GM21723 (cell line): ENCODE measurements at regions not wholly inside any gene's neighbourhood (a gene's known extent, or its start where the extent isn't known, plus 50 kb on each side); places are given as distances from the start of the nearest gene placed in this dataset.

Experiments
- ATAC-seq: cut with Tn5 transposase; IDR thresholded peaks from one replicate; pipeline ENCODE4 v1.9.1; 2021; ENCODE audit warnings: mild to moderate bottlenecking, moderate library complexity; ENCODE audit not compliant: unreplicated experiment

DNA sequence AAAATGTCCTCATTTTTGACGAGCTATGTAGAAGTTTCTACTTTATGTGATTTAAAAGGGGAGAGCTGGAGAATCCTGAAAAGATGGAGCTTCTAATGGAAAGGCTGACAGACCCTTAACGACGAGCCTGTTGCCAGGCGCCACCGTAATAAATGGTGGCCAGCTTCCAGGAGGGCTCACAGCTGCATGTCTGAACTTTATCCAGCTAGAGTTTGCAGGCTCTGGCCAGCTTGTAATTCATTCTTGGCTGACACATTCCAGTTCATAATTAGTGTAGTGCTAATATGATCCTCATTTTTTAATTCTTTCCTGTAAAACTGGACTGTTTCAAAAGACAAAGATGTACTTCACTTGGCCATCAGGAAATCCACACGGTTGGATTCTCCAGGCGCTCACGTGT is 246.7 kb downstream of the GAS1 start:
- ATAC-seq, result no peak

DNA sequence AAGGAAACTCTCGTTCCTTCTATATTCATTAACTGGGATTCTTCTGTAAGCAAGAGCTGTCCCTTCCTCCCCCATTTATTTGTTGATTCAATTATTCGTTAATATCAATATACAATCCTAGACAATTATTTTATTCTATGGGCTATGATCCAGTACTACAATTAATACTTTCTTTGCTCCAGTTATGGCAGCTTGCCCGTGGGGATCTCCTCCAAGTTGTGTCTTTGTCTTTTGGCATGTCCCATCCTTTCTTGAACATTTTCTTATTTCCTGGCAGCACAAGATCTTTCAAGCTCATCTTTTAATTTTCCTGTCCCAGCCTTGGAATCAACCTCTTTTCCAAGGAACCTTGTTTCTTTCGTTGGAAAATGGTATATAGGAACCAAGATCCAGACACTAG is 249.3 kb downstream of the GAS1 start:
- ATAC-seq, result no peak

DNA sequence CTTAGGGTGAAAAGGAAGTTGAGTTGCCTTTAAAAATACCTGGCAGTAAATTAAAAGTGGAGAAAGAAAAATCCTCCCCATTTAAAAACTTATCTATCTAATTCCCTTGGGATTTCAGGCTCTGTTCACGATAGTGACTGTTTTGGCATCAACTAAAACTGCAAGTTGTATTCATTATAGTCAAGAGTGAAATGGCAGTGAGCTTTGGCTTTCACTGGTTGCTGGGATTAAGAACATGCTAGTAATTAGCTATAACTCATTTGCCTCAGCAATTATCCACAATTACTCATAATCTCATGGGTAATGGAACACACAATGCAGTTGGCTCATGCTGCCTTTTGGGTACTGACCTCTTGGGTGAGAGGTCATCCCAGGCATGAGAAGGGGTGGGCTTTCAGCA is 250.1 kb downstream of the GAS1 start:
- no peak for ATAC-seq

DNA sequence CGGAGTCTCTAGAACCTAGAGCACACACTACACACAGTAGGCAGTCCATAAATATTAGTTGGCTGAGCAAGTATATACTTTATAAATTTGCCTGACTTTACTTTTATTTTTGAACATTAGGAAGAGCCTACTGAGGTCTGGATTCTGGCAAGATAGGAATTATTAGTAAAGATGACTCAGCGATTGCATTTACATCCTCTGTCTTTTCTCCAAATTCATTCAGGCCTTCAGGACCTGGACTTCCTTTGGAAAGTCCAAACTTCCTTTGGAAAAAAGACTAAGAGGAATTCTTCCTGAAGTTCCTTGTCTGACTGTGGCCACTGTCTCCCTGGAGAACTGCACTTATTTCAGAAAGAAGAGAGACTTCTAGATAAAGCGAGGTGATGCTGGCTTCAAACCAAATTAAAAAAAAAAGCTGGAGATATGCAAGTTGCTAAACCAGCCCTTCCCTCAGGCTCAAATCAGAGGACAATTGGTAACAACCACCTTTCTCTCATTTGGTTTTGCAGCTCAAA is 251.3 kb downstream of the GAS1 start:
- ATAC-seq, result no peak

DNA sequence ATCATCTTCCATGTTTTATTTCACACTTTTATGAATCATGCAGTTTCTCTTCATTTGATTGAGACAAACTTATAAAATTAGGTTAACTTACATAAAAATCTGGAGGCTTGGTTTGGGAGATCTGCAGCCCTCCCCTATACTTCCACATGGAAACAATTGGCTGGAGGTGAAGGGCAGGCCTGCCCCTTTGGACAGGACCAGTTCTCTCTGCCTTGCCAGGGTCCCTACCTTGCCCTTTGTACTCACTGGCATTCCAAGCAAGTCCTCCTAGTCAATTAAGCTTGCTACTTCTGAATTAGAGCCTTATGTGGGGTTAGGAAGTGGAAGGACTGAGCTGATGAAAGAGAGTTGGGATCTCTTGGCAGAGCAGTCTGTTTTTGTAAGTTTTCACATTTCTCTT is 257.3 kb downstream of the GAS1 start:
- ATAC-seq, result no peak

DNA sequence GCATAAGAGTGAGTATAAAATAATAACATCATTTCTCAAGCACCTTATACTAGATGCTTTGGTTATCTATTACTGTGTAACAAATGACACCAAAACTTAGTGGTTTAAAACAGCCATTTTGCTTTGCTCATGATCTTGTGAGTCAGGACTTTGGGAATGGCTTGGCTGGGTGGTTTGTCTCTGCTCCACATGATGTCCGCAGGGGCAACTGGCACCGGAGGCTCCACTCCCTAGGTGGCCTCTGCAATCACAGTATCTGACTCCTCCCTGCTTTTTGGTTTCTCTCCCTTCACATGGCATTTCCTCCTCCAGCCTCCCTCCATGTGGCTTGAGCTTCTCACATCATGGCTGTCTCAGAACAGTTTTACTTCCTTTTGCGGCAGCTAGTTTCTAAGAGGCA is 259.5 kb downstream of the GAS1 start:
- no peak for ATAC-seq

DNA sequence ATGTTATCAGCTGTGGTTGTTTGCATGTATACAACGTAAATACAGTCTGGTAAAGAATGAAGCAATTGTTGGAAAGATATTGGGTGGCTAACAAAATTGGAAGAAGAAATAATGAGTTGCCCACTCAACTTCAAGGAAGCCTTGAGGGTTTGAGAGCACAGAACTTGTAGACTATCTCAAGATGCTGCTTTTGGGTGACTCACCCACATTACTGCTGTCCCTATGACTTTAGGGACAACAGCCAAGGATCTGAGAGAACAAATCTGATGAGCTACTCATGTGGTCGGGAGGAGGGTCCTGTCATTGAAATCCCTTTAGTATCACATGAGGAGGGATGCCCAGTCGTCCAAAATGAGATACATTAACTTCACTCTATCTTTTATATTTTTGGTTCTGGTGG is 261.8 kb downstream of the GAS1 start:
- ATAC-seq, result no peak

DNA sequence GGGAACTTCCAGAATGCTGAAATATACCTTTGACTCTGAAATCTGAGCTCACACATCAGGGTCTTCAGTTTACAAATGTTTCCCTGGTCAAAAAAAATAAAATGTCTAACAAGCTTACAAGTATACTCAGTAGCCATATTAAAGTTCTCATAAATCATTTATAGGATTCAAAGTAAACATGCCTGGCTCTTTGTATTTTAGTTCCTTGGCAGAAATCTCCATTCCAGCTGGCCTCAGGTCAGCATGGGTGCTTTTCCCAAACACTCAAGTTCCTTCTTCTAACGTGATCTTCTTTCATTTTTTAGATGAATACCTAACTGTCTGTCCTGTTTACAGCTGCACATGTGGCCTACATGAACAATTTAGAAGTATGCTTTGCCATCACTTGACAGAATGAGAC is 263.2 kb downstream of the GAS1 start:
- ATAC-seq, result no peak

DNA sequence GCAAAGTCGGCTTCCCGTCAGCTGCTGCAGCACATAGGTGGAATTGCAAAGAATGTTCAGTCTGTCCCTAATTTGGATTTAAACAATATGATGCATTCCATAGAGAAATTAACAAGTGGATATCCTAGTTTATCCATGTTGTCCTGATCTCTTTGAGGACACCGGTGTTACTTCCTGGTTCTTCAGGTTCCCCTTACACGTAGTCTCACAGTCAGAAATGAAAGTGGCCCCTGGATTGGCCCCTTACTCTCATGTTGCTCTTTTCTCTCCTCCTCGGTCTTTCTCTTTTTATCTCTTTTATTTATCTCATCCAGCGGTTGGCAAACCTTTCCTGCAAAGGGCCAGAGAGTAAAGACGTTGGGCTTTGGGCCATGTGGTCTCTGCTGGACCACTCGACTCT is 265.1 kb downstream of the GAS1 start:
- ATAC-seq, result no peak

DNA sequence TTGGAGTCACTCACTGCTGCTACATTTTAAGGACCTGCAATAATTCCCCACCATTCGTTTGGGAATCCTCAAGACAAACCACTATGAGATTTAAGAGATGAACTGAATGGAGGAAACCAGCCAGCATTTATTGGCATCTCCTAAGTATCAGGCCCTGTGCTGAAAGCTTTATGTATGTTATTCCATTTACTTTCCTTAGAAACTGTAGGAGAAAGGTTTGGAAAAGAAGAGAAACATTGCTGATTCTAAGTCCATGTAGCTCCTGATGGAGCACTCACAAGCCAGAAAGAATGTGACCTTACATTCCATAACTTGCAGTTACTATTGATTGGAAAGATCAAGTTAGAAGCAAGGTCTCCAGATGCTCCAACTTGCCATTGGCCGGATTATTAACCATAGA is 267.4 kb downstream of the GAS1 start:
- no peak for ATAC-seq

DNA sequence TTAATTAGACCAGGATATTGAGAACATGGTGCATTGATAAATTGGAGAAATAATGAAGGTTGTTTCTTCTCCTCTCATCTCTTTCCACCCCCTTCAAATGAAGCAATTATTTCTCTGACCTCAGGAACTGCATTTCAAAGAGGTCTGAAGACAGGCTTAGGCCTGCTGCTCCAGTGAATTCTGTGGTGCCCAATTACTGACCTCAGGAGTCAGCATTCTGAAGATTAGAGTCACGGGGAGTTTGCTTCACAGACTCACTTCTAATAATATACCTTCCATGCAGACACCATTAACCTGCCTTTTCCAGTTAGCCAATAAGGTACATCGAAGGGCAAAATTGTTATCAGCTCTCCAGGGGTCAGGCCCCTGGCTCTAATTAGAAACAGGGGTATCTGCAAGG is 270.9 kb downstream of the GAS1 start:
- ATAC-seq, result no peak

DNA sequence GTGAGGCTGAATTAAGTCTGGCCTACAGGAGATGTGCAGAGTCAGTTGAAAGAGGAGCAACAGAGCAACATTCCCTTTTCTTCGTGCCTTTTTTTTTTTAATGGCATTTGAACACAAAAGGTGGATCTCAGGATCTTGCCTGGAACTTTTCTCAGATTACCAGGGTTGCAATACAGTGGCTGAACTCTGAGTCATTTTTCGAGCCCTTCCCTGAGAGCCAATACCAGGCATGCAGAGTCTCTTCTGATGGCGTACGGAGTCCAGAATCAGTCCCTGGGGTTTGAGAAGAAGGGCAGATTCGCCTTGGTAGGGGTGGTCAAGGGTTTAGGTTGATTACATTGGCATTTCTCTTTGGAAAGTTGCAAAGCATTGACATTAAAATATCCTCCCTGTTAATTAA is 271.5 kb downstream of the GAS1 start:
- ATAC-seq, result no peak

DNA sequence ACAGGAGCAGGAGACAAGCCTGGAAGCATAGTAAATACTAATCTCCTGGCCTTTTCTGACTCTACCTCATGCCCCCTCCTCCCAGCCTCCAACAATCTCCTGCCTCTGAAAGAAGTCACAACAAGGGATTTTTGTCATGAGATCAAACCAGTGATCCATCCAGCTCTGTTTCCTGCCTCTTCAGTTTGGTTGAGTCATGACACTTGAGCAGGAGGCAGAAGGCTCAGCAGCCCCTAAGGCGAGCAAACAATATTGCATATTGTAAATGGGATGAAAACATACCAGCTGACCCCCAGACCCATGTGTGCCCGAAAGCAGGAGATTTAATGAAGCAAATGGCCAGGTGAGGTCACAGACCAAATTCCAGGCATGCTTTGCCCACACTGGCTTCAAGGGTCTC is 272.8 kb downstream of the GAS1 start:
- no peak for ATAC-seq

DNA sequence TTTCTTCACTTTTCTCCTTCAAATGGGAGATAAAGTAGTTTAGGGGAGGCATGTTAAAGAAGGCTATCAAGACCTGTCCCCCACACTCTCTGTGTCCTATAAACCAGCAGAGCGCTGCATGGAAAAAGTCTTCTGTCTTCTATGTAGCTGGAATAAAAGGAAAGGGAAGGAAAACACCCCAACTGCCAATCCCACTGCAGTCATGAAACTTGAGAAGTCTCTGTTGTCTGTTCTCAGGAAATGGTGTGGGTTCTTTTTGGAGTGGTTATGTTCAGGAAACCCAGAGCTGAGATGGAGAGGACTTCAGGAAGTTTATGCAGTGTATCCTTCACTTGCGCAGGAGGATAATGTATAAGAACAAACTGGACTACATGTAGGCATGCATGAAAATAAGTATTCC is 274.3 kb downstream of the GAS1 start:
- no peak for ATAC-seq

DNA sequence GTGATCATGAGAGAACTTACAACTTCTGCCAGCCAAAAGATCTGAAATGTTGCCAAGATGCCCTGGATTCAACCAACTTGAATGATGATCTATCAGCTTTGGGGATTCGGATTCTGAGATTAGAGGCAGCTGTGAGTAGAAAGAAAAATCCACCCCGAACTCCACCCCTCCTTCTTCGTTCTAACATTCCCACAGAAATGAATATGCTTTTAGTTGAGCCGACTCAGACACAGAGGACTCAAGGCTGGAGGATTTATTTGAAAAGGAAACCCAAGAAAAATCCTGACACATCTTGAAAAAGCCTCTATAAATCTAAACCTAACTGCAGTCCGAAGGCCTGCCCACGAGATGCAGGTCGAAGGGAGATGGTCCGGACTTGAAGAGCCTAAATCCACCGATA is 275.0 kb downstream of the GAS1 start:
- no peak for ATAC-seq

DNA sequence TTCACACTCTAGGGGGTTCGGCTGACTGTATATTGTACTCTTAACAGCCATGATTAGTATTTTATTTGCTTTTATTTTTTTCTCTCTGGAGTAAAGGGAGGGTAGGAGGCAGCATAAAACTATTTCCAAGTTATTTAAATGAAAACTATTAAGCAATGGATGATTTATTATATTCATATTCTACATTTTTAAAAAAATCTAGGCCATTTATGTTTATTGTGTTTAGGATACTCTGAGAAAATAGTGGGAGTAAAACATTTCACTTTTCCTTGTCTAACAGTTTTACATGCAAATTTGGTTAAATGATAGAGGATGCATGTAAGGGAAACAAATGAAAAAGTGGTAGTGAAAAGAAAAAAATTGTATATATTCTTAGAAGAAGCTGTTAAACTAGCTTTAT is 276.3 kb downstream of the GAS1 start:
- ATAC-seq, result no peak

DNA sequence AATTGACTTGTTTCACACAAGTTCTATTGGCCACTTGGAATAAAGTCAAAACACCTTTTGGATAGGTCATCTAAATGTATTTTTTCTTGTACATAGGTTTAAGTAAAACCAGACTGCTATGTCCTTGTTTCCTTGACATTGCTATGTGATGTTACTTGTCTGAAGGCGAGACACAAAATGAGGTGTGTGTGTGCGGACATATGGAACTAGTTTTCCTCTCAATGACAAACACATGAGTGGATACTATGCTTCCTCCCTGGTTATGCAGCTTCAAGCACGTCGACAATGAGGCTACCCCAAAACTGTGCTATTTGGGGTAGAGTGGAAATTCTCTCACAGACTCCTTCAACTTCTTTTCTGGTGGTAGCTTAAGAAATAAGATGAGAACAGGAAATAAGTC is 276.8 kb downstream of the GAS1 start:
- ATAC-seq, result no peak

DNA sequence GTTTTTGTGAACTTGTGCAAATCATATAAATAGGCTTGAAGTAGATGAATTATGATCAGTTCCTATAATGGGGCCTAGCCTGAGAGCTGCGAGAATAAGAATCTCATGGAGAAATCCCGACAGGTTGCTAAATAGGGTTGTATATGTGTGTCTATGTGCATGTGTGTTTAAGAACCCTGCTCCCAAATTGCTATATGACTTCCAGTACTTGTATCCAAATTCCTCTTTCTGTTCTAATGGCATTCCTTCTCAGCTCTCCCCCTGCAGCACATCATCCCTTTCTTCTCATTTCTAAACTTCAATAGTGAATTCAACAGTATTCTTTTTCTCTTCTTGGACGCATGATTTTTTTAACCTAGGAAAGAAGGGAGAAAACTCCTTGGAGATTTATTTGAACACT is 277.2 kb downstream of the GAS1 start:
- ATAC-seq, result no peak

DNA sequence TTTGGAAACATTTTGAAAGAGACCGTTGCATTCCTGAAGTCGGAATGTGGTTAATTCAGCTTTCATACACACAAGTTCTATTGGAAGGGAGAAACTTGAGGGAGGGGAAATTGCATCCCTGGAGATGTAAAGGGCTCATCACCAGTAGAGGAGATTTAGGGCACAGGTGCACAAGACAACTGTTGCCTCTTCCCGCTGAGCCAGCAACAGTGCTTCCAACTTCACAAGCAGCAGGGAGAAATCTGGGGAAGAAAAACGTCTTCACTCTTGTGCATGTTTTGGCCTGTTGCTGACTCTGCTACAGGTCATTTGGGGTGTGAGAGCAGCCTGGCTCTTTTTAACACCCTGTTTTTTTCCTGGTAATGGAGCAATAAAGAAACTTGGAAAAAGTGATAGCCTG is 277.9 kb downstream of the GAS1 start:
- no peak for ATAC-seq

DNA sequence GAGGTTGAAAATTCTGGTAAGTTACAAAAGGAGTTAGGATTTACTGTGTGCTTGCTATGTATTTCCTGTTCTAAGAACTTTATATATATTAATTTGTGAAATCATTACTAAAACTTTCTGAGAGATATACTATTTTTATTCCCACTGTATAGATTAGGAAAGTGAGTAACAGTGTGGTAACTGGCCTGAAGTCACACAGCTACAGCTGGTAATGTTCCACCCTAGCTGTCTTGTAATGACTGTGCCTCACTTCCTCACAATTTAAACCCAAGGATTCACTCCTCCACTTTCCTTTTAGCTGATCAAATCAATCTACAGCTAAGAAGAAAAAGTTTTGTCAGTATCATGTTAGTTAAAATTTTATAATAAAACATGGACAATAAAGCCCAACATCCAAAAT is 278.8 kb downstream of the GAS1 start:
- ATAC-seq, result no peak

DNA sequence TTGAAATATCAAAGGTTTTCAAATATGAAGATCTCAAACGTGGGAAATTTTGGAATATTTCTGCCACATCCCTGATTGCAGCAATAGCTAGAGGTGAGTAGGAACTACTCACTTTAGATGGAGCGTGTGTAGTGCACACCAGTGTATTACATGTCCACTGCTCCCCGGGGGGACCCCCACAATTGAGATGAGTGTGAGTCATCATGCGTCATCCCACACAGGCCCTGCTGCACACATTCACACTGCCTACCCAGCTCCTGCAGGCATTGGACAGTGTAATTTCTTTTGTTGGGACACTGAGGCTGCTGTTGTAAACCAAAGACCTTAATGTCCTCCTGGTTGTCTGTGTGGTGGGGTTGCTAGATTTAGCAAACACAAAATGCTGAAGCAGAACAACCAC is 280.0 kb downstream of the GAS1 start:
- ATAC-seq, result no peak

DNA sequence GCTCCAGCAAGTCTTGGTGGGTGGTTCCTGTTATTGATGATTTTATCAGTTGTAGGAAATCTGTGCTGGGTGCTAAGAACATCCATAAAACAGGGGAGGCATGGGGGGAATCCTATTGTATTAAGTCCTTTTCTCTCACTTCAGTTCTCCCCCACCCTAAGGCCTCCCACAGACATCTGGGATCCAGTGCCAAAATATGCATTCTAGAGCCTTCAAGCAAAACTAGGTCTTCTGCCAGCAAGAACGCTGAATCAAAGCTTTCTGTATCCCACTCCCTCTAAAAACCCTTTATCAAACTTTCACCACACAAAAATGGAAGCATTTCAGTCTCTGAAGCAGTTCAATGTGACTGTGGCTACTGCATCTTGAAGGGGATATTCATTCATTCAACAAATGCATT is 281.9 kb downstream of the GAS1 start:
- ATAC-seq, result no peak

DNA sequence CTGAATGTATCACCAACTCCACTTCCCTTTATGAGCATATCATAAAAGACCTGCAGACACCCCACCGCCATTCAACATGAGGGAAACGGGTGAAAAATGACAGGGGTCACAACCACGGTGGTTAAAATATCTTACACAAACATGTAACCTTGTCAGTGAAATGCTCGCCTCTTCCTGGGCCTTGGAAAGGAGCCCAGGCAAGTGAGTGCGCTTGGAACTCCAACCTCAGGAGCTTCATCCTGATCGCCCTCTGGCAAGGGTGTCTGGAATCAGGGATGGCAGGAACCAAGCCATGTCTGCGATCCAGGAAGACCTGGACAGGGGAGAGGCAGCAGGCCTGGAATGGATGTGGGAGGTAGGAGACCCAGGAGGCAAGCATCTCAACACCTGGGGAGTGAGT is 282.7 kb downstream of the GAS1 start:
- no peak for ATAC-seq

DNA sequence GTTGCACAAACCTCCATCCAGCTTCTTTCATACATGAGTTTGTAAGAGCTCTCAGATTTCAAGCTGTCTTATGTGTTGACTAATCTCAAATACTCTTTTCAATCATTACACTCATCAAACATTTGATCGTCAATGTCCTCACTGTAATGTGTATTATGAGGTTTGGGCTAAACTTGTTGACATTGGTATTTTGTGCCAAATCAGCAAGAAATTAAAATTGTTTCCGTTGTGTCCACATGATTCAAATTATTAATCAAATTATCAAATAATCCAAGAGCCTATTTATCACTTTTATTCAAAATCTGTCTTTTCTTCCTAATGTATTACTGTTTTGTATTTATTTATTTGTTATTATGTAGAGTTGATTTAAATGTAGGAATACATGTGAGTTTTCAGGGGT is 283.4 kb downstream of the GAS1 start:
- ATAC-seq, result no peak
